WTC11 (cell line): ENCODE measurements at regions not wholly inside any gene's neighbourhood (a gene's known extent, or its start where the extent isn't known, plus 50 kb on each side); places are given as distances from the start of the nearest gene placed in this dataset.

Experiments
- ATAC-seq: fragments of 200-7000 bp; cut with Tn5 transposase; 2 replicates; pipeline ENCODE4 v1.10.0; 2021; ENCODE audit warnings: mild to moderate bottlenecking, moderate library complexity
- CTCF ChIA-PET: fragments of 300-600 bp; sonication (Branson Sonifier 250); formaldehyde crosslinking; loops from one replicate; lab custom pipeline; 2021; ENCODE audit warnings: antibody characterized with exemption; lab: Charles Lee
- POLR2A ChIA-PET: fragments of 350-600 bp; sonication (Branson Sonifier 250); formaldehyde crosslinking; loops from one replicate; lab custom pipeline; 2021; ENCODE audit warnings: antibody characterized with exemption; lab: Charles Lee
- DNase-seq: peaks from one replicate; pipeline ENCODE4 v3.0.0; 2021; ENCODE audit warnings: low spot score
- H3K27ac Mint-ChIP-seq: 2 replicates; pipeline ENCODE4 v1.8.0; 2021; ENCODE audit warnings: mixed read lengths
- H3K27me3 Mint-ChIP-seq: 2 replicates; pipeline ENCODE4 v1.8.0; 2021; ENCODE audit warnings: low read depth, mild to moderate bottlenecking, moderate library complexity, mixed read lengths
- H3K36me3 Mint-ChIP-seq: 2 replicates; pipeline ENCODE4 v1.8.0; 2021; ENCODE audit warnings: mixed read lengths
- H3K4me1 Mint-ChIP-seq: 2 replicates; pipeline ENCODE4 v1.8.0; 2022; ENCODE audit warnings: mixed read lengths
- H3K4me3 Mint-ChIP-seq: 2 replicates; pipeline ENCODE4 v1.8.0; 2021; ENCODE audit warnings: mild to moderate bottlenecking, moderate library complexity, mixed read lengths
- H3K9me3 Mint-ChIP-seq: 2 replicates; pipeline ENCODE4 v1.8.0; 2021; ENCODE audit warnings: mixed read lengths
- CBFB ChIP-seq: sonication (generic); formaldehyde crosslinking; IDR thresholded peaks from 2 replicates; pipeline ENCODE4 v1.8.1; 2022; ENCODE audit warnings: mild to moderate bottlenecking, low read depth, missing genetic modification reagents
- FOXP1 ChIP-seq: sonication (generic); formaldehyde crosslinking; IDR thresholded peaks from 2 replicates; pipeline ENCODE4 v1.8.0; 2022; ENCODE audit warnings: missing genetic modification reagents, mild to moderate bottlenecking, moderate library complexity, borderline replicate concordance
- GABPB1 ChIP-seq: sonication (generic); formaldehyde crosslinking; IDR thresholded peaks from 2 replicates; pipeline ENCODE4 v1.8.1; 2023; ENCODE audit warnings: mild to moderate bottlenecking, missing genetic modification reagents
- GTF2I ChIP-seq: fragments of 250-450 bp; sonication (Bioruptor Pico); conservative IDR thresholded peaks from 2 replicates; pipeline ENCODE4 v1.4.0; 2021; ENCODE audit warnings: mild to moderate bottlenecking
- KAT7 ChIP-seq: sonication (generic); formaldehyde crosslinking; IDR thresholded peaks from 2 replicates; pipeline ENCODE4 v1.8.1; 2023; ENCODE audit warnings: missing genetic modification reagents, mild to moderate bottlenecking, borderline replicate concordance
- MYBL2 ChIP-seq: sonication (generic); formaldehyde crosslinking; IDR thresholded peaks from 2 replicates; pipeline ENCODE4 v1.8.1; 2023; ENCODE audit warnings: mild to moderate bottlenecking, moderate library complexity, missing genetic modification reagents
- NR2C2 ChIP-seq: sonication (generic); formaldehyde crosslinking; IDR thresholded peaks from 2 replicates; pipeline ENCODE4 v1.8.0; 2022; ENCODE audit warnings: mild to moderate bottlenecking, missing genetic modification reagents
- OVOL2 ChIP-seq: fragments of 250-450 bp; sonication (Bioruptor Pico); IDR thresholded peaks from 2 replicates; pipeline ENCODE4 v1.9.0; 2021; ENCODE audit warnings: mild to moderate bottlenecking, borderline replicate concordance
- PRRX2 ChIP-seq: fragments of 250-450 bp; sonication (Bioruptor Pico); IDR thresholded peaks from 2 replicates; pipeline ENCODE4 v1.8.0; 2021; ENCODE audit warnings: mild to moderate bottlenecking
- SMAD4 ChIP-seq: sonication (generic); formaldehyde crosslinking; IDR thresholded peaks from 2 replicates; pipeline ENCODE4 v1.8.0; 2022; ENCODE audit warnings: mild to moderate bottlenecking, missing genetic modification reagents
- SOX15 ChIP-seq: fragments of 250-450 bp; sonication (Bioruptor Pico); IDR thresholded peaks from 2 replicates; pipeline ENCODE4 v1.9.0; 2021; ENCODE audit warnings: mild to moderate bottlenecking
- TEAD4 ChIP-seq: sonication (generic); formaldehyde crosslinking; IDR thresholded peaks from 2 replicates; pipeline ENCODE4 v1.8.0; 2022; ENCODE audit warnings: mild to moderate bottlenecking, missing genetic modification reagents
- TP53 ChIP-seq: sonication (generic); formaldehyde crosslinking; IDR thresholded peaks from 2 replicates; pipeline ENCODE4 v1.8.1; 2023; ENCODE audit warnings: mild to moderate bottlenecking, missing genetic modification reagents
- USF2 ChIP-seq: sonication (generic); formaldehyde crosslinking; IDR thresholded peaks from 2 replicates; pipeline ENCODE4 v1.8.1; 2023; ENCODE audit warnings: mild to moderate bottlenecking, missing genetic modification reagents, moderate library complexity
- ZBTB21 ChIP-seq: sonication (generic); formaldehyde crosslinking; IDR thresholded peaks from 2 replicates; pipeline ENCODE4 v1.8.1; 2023; ENCODE audit warnings: mild to moderate bottlenecking, missing genetic modification reagents, borderline replicate concordance
- ZNF121 ChIP-seq: sonication (generic); formaldehyde crosslinking; IDR thresholded peaks from 2 replicates; pipeline ENCODE4 v1.8.0; 2023; ENCODE audit warnings: missing genetic modification reagents
- ZNF138 ChIP-seq: sonication (generic); formaldehyde crosslinking; conservative IDR thresholded peaks from 2 replicates; pipeline ENCODE4 v1.8.1; 2022; ENCODE audit warnings: mild to moderate bottlenecking, moderate library complexity, missing genetic modification reagents
- ZSCAN18 ChIP-seq: fragments of 250-450 bp; sonication (Bioruptor Pico); IDR thresholded peaks from 2 replicates; pipeline ENCODE4 v2.1.2; 2022; ENCODE audit warnings: mild to moderate bottlenecking, moderate library complexity
- TF ChIP-seq, protein P1 (sequence below): sonication (generic); formaldehyde crosslinking; IDR thresholded peaks from 2 replicates; pipeline ENCODE4 v1.8.1; 2022; ENCODE audit warnings: missing genetic modification reagents, borderline replicate concordance
- TF ChIP-seq, protein P2 (sequence below): sonication (generic); formaldehyde crosslinking; IDR thresholded peaks from 2 replicates; pipeline ENCODE4 v1.8.1; 2023; ENCODE audit warnings: mild to moderate bottlenecking, missing genetic modification reagents
- TF ChIP-seq, protein P3 (sequence below): sonication (generic); formaldehyde crosslinking; IDR thresholded peaks from 2 replicates; pipeline ENCODE4 v1.8.0; 2023; ENCODE audit warnings: mild to moderate bottlenecking, missing genetic modification reagents
- TF ChIP-seq, protein P4 (sequence below): sonication (generic); formaldehyde crosslinking; conservative IDR thresholded peaks from 2 replicates; pipeline ENCODE4 v1.8.1; 2022; ENCODE audit warnings: mild to moderate bottlenecking, missing genetic modification reagents
- TF ChIP-seq, protein P5 (sequence below): sonication (generic); formaldehyde crosslinking; IDR thresholded peaks from 2 replicates; pipeline ENCODE4 v1.8.1; 2022; ENCODE audit warnings: low read depth, mild to moderate bottlenecking, moderate library complexity, missing genetic modification reagents, borderline replicate concordance
- TF ChIP-seq, protein P6 (sequence below): sonication (generic); formaldehyde crosslinking; IDR thresholded peaks from 2 replicates; pipeline ENCODE4 v1.8.1; 2023; ENCODE audit warnings: mild to moderate bottlenecking, missing genetic modification reagents, moderate library complexity

DNA sequence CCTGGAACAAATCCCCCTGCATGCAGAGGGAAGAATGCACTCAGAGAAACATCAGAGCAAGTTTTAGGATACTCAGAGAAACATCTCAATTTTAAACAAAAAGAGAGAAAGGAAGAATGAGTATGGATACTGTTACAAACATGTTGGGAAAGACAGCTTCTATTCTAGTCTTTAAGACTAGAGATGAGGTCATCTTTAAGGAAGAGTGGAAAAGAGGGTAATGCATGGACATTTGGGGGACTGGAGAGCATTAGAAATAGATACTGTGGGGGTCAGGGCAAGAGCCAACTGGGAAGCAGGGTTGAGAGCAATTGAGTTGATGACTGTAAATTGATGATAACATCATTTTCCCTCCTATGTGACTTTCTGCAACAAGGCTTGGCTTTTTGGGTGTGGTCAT lies 431.2 kb downstream of the CDH26 start:
- no peak for TF ChIP-seq ZNF121 (CRISPR knock-in tag)
- no peak for TF ChIP-seq ZSCAN18
- TF ChIP-seq KAT7 = no peak
- TF ChIP-seq, protein P1, sequence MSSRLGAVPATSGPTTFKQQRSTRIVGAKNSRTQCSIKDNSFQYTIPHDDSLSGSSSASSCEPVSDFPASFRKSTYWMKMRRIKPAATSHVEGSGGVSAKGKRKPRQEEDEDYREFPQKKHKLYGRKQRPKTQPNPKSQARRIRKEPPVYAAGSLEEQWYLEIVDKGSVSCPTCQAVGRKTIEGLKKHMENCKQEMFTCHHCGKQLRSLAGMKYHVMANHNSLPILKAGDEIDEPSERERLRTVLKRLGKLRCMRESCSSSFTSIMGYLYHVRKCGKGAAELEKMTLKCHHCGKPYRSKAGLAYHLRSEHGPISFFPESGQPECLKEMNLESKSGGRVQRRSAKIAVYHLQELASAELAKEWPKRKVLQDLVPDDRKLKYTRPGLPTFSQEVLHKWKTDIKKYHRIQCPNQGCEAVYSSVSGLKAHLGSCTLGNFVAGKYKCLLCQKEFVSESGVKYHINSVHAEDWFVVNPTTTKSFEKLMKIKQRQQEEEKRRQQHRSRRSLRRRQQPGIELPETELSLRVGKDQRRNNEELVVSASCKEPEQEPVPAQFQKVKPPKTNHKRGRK (CRISPR knock-in tag) = no peak
- TF ChIP-seq GTF2I (CRISPR knock-in tag) = no peak
- TF ChIP-seq SOX15 (CRISPR knock-in tag) = no peak
- no peak for TF ChIP-seq GABPB1 (CRISPR knock-in tag)
- TF ChIP-seq ZNF138 (CRISPR knock-in tag) = no peak
- no peak for TF ChIP-seq MYBL2 (CRISPR knock-in tag)
- TF ChIP-seq, protein P2, sequence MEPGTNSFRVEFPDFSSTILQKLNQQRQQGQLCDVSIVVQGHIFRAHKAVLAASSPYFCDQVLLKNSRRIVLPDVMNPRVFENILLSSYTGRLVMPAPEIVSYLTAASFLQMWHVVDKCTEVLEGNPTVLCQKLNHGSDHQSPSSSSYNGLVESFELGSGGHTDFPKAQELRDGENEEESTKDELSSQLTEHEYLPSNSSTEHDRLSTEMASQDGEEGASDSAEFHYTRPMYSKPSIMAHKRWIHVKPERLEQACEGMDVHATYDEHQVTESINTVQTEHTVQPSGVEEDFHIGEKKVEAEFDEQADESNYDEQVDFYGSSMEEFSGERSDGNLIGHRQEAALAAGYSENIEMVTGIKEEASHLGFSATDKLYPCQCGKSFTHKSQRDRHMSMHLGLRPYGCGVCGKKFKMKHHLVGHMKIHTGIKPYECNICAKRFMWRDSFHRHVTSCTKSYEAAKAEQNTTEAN (CRISPR knock-in tag) = no peak
- no peak for TF ChIP-seq CBFB (CRISPR knock-in tag)
- TF ChIP-seq PRRX2 = no peak
- no peak for TF ChIP-seq TEAD4 (CRISPR knock-in tag)
- ChIA-PET POLR2A (no interaction called here), CTCF (no interaction called here)
- no peak overlapping the region for H3K4me3 Mint-ChIP-seq
- peaks cover 20% of the 10 kb centered on the region for H3K27me3 Mint-ChIP-seq
- ATAC-seq (no peak), DNase-seq (no peak)
- H3K36me3 Mint-ChIP-seq = no peaks in the 10 kb centered on the region; the same call in 1 of the 2 replicates
- no peak overlapping the region for H3K27ac Mint-ChIP-seq
- no peaks in the 10 kb centered on the region for H3K4me1 Mint-ChIP-seq
- peaks cover 26% of the 10 kb centered on the region for H3K9me3 Mint-ChIP-seq

DNA sequence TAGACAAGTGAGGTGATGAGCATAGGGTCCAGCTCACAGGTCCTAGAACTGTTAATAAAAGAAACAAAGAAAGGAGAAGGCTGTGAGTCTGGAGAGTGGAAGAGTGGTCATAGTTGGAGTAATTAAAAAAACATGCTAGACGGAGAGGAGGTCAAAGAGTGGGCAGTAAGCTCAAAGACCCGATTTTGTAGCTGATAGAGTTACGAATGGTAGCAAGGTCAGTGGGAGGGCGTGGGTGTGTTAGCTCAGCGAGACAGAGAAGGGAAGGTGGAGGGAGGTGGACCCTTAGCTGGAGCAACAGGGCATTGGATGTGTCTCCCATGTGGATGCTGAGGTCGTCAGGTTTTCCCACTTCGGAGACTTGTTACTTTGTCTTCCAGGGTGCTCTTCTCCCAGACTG lies 431.7 kb downstream of the CDH26 start:
- Mint-ChIP-seq H3K4me3 (no peak overlapping the region), H3K4me1 (no peaks in the 10 kb centered on the region), H3K9me3 (peaks cover 29% of the 10 kb centered on the region), H3K27ac (no peak overlapping the region), H3K36me3 (no peaks in the 10 kb centered on the region; the same call in 1 of the 2 replicates), H3K27me3 (peaks cover 25% of the 10 kb centered on the region)
- ATAC-seq = no peak
- DNase-seq = no peak
- ChIA-PET CTCF (interaction anchor here (0.9 kb wide), 1 partner anchor 332 kb away, joined by 3 read pairs; no protein-coding TSS in a partner anchor), POLR2A (no interaction called here)
- no peak for TF ChIP-seq OVOL2
- no peak for TF ChIP-seq ZNF138 (CRISPR knock-in tag)
- TF ChIP-seq USF2 = no peak
- TF ChIP-seq, protein P3, sequence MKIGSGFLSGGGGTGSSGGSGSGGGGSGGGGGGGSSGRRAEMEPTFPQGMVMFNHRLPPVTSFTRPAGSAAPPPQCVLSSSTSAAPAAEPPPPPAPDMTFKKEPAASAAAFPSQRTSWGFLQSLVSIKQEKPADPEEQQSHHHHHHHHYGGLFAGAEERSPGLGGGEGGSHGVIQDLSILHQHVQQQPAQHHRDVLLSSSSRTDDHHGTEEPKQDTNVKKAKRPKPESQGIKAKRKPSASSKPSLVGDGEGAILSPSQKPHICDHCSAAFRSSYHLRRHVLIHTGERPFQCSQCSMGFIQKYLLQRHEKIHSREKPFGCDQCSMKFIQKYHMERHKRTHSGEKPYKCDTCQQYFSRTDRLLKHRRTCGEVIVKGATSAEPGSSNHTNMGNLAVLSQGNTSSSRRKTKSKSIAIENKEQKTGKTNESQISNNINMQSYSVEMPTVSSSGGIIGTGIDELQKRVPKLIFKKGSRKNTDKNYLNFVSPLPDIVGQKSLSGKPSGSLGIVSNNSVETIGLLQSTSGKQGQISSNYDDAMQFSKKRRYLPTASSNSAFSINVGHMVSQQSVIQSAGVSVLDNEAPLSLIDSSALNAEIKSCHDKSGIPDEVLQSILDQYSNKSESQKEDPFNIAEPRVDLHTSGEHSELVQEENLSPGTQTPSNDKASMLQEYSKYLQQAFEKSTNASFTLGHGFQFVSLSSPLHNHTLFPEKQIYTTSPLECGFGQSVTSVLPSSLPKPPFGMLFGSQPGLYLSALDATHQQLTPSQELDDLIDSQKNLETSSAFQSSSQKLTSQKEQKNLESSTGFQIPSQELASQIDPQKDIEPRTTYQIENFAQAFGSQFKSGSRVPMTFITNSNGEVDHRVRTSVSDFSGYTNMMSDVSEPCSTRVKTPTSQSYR (CRISPR knock-in tag) = no peak
- TF ChIP-seq, protein P4, sequence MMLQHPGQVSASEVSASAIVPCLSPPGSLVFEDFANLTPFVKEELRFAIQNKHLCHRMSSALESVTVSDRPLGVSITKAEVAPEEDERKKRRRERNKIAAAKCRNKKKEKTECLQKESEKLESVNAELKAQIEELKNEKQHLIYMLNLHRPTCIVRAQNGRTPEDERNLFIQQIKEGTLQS = no peak
- no peak for TF ChIP-seq TP53
- no peak for TF ChIP-seq ZBTB21 (CRISPR knock-in tag)
- TF ChIP-seq, protein P1 (CRISPR knock-in tag) = no peak
- TF ChIP-seq NR2C2 (CRISPR knock-in tag) = no peak
- TF ChIP-seq CBFB (CRISPR knock-in tag) = no peak
- no peak for TF ChIP-seq FOXP1 (CRISPR knock-in tag)
- TF ChIP-seq GABPB1 (CRISPR knock-in tag) = no peak
- TF ChIP-seq, protein P5, sequence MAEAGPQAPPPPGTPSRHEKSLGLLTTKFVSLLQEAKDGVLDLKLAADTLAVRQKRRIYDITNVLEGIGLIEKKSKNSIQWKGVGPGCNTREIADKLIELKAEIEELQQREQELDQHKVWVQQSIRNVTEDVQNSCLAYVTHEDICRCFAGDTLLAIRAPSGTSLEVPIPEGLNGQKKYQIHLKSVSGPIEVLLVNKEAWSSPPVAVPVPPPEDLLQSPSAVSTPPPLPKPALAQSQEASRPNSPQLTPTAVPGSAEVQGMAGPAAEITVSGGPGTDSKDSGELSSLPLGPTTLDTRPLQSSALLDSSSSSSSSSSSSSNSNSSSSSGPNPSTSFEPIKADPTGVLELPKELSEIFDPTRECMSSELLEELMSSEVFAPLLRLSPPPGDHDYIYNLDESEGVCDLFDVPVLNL (CRISPR knock-in tag) = no peak
- no peak for TF ChIP-seq SMAD4 (CRISPR knock-in tag)
- TF ChIP-seq, protein P6, sequence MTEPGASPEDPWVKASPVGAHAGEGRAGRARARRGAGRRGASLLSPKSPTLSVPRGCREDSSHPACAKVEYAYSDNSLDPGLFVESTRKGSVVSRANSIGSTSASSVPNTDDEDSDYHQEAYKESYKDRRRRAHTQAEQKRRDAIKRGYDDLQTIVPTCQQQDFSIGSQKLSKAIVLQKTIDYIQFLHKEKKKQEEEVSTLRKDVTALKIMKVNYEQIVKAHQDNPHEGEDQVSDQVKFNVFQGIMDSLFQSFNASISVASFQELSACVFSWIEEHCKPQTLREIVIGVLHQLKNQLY (CRISPR knock-in tag) = no peak
- no peak for TF ChIP-seq SOX15 (CRISPR knock-in tag)
